ENCODE measurements at regions not wholly inside any gene's neighbourhood (a gene's known extent, or its start where the extent isn't known, plus 50 kb on each side); places are given as distances from the start of the nearest gene placed in this dataset.

DNA sequence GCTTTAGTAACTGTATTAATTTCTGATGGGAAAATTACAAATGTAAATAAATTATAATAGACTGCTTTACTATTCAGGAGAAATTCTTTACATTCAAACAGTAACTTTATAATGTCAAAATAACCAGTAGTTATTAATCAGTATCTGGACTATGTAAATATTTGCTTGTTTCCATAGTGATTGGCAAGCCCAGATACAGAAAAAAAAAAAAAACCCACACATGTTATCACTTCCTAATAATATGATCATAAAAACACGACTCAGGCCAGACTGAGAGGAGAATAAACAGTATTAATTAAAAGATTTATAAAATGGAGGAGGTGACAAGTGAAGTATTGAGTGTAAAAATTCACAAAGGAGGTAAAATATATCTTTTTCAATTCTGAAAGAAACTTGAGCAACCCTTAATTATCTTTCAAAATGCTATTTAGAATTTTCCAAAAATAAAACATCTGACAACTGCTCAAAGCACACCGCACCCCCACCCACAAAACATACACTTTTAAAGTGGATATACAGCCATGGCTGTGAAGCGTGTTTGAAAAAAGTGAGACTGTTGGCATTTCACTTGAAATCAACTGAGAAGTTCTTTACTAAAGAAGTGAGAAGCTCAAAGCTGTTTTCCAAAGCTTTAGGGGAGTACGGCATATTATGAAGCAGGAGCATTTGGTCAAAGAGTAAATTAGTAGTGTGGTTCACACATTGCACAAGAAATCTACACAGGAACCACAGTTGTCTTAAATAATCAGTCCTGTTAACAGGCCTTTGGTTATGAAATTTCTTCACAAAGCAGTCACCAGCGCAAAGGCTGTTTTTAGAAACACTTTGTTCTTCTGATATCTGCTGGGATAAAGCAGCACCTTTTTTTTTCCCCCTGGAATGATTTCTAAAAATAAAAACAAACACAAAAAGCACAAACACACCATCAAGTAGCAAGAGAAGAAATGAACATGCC, 475.8 kb downstream of the TXNL1 start:
- Mint-ChIP-seq H3K9me3 (ENCODE audit: low read depth) (no peaks in the 10 kb centered on the region), H3K27ac (no peak overlapping the region), H3K27me3 (no peaks in the 10 kb centered on the region), H3K4me3 (ENCODE audit: low read depth) (no peak overlapping the region), H3K36me3 (ENCODE audit: insufficient read depth) (no peaks in the 10 kb centered on the region), H3K4me1 (ENCODE audit: low read depth) (peaks cover 25% of the 10 kb centered on the region)
- no peak for DNase-seq (ENCODE audit: low spot score, unreplicated experiment)
- TF ChIP-seq, protein P1, sequence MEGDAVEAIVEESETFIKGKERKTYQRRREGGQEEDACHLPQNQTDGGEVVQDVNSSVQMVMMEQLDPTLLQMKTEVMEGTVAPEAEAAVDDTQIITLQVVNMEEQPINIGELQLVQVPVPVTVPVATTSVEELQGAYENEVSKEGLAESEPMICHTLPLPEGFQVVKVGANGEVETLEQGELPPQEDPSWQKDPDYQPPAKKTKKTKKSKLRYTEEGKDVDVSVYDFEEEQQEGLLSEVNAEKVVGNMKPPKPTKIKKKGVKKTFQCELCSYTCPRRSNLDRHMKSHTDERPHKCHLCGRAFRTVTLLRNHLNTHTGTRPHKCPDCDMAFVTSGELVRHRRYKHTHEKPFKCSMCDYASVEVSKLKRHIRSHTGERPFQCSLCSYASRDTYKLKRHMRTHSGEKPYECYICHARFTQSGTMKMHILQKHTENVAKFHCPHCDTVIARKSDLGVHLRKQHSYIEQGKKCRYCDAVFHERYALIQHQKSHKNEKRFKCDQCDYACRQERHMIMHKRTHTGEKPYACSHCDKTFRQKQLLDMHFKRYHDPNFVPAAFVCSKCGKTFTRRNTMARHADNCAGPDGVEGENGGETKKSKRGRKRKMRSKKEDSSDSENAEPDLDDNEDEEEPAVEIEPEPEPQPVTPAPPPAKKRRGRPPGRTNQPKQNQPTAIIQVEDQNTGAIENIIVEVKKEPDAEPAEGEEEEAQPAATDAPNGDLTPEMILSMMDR (IDR thresholded peaks at IDR 0.05; ENCODE audit: unreplicated experiment), result no peak

DNA sequence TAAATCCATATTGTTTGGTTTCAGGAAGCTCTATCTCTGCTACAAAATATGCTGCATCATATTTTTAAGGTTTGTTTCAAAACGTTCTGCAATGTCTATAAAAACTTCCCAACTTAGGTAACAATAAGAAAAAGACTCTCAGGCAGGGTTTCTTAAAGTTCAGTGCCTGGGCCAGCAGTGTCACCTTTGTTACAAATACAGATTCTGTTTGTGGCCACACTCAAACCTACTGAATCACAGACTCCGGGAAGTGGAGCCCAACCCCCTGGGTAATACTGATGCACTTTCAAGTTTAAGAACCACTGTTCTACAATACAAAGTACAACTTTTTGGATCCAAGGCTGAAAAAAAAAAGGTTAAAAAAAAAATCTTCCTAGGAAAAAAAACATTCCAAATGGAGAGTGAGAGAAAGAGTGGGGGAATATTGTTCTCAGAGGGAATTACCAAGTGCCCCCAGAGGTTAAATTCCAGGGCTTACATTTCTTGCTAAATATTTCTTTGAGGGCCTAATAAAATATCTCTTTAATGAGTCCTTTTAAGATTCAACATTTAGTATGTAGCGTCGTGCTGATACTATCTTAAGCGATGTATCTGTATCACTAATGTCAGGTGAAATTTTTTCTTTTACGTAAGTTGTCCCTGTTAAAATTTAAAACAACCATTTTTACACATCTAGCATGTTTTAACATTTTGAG, 476.7 kb downstream of the TXNL1 start:
- Mint-ChIP-seq H3K27me3 (no peaks in the 10 kb centered on the region), H3K4me3 (ENCODE audit: low read depth) (no peak overlapping the region), H3K36me3 (ENCODE audit: insufficient read depth) (no peaks in the 10 kb centered on the region), H3K4me1 (ENCODE audit: low read depth) (peaks cover 18% of the 10 kb centered on the region), H3K27ac (no peak overlapping the region), H3K9me3 (ENCODE audit: low read depth) (no peaks in the 10 kb centered on the region)
- no peak for DNase-seq (ENCODE audit: low spot score, unreplicated experiment)
- TF ChIP-seq, protein P1 (IDR thresholded peaks at IDR 0.05; ENCODE audit: unreplicated experiment), result no peak

DNA sequence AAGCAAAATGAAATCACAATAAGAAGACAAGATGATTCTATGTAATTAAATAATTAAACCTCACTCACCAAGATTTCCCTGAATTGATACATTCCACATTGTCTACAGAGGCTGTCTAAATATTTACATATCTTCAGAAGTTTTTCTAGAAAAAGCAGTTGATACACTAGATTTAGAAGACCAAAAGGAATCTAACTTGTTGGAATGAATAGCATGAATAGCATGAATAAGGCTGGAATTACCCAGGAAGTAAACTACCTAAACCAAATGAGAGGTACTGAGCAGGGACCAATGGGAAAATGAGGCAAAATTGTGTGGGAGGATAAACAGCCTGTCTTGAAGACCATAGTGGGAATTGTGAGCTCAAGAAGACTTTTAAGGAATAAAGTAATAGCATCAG, 479.7 kb downstream of the TXNL1 start:
- H3K27ac Mint-ChIP-seq, result no peak overlapping the region
- H3K36me3 Mint-ChIP-seq (ENCODE audit: insufficient read depth), result no peaks in the 10 kb centered on the region
- H3K27me3 Mint-ChIP-seq, result no peaks in the 10 kb centered on the region
- H3K4me1 Mint-ChIP-seq (ENCODE audit: low read depth), result peaks cover 15% of the 10 kb centered on the region
- H3K9me3 Mint-ChIP-seq (ENCODE audit: low read depth), result no peaks in the 10 kb centered on the region
- TF ChIP-seq, protein P1 (IDR thresholded peaks at IDR 0.05; ENCODE audit: unreplicated experiment), result no peak
- H3K4me3 Mint-ChIP-seq (ENCODE audit: low read depth), result no peak overlapping the region
- no peak for DNase-seq (ENCODE audit: low spot score, unreplicated experiment)

DNA sequence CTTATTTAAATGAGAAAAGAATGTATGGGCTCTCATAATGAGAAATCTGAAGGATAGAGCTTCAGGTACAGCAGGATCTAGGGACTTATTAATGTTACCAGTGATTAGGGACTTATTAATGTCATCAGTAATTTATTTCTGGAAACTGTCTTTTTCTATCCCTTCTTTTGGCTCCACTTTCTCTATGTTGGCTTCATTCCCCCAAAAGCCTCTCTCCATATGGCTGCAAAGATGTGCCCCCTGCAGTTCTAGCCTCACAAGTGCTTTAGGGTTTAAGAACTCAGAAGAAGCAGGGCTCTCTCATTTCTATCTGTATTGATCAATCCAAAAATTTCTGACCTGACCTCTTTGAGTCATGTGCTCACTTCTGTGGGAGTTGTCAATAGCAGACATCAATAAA, 480.9 kb downstream of the TXNL1 start:
- no peaks in the 10 kb centered on the region for H3K9me3 Mint-ChIP-seq (ENCODE audit: low read depth)
- no peak overlapping the region for H3K4me3 Mint-ChIP-seq (ENCODE audit: low read depth)
- H3K4me1 Mint-ChIP-seq (ENCODE audit: low read depth), result peaks cover 19% of the 10 kb centered on the region

More for the DNA sequence above, 480.9 kb downstream of the TXNL1 start:
- no peaks in the 10 kb centered on the region for H3K36me3 Mint-ChIP-seq (ENCODE audit: insufficient read depth)
- TF ChIP-seq, protein P1 (IDR thresholded peaks at IDR 0.05; ENCODE audit: unreplicated experiment), result no peak
- DNase-seq (ENCODE audit: low spot score, unreplicated experiment), result no peak
- H3K27me3 Mint-ChIP-seq, result no peaks in the 10 kb centered on the region
- no peak overlapping the region for H3K27ac Mint-ChIP-seq

Data from progenitor cell of endocrine pancreas (in vitro differentiated cells).